RPMI8226 (cell line): ENCODE measurements at regions not wholly inside any gene's neighbourhood (a gene's known extent, or its start where the extent isn't known, plus 50 kb on each side); places are given as distances from the start of the nearest gene placed in this dataset.
"Not testable (repeated sequence)": the region's sequence is repeated elsewhere in the genome, so short reads cannot be mapped to it uniquely, and the experiment has no call there.

ENCODE experiments used
- DNase-seq: peaks from one replicate; pipeline ENCODE4 v3.0.0-alpha.2; 2015

DNA sequence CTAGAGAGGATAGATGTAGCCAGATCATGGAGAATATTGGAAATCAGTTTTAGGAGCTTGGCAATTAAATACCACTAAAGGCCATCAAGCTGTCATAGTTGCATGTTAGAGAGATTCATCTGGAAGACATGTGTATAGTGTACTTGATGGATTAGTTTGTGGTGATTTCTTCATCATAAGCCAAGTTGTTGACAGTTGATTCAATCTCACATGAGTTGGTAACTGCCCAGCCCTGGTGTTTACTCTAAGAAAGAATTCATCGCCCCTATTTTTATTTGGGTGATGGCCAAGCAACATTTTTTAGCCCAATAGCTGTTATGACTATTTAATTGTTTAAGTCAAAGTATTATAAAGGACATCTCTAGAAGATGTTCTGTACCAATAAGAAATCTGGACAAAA lies 737.6 kb downstream of the PLA2G4A start:
- DNase-seq: no peak

DNA sequence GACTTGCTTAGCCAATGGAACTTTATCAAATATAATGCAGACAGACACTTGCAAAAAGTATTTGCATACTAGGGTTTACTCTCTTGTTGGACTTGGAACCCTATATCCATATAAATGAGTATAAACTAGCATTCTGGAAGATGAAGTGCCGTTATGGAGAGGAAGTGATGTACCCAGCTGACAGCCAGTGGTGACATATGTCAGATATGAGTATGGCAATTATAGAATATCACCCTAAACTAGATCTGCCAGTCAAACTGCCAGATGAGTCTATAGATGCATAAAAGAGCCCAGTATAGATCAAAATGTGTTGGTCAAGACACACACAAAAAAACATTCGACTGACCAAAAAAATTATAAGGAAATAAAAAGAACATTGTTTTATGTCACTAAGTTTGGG lies 739.3 kb downstream of the PLA2G4A start:
- no peak for DNase-seq

DNA sequence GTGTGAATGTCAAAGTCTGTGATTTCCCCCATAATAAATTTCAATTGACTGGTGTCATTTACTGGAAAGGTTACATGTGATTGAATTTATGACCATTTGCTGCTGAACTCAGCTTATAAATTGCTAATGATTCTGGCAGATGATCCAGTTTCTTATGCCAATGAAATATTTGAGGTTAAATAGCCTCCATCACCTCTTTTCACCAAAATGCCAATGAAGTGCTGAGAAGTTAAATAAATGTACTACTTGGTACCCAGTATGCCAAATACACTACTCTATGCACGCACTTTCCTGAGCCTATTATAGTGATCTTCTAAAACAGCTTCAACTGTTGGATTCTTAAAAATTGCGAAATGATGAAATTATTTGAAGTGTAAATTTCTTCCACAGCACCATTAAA lies 741.4 kb downstream of the PLA2G4A start:
- DNase-seq: no peak

DNA sequence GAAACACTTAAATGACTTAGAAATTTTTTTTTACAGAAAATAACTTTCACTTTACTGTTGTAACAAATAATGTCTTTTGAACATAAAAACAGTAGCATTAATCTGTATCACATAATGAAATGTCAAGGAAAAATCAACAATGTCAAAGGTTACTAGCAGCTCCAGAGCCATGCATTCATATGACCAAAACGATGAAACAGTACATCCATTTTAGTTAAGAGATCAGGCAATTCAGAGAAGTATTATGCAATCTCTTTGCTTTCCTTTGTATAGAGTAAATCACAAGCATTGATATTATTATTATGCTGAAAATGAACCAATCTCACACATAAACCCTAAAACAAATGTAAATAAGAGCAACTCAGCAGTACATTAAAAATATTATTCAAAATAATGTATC lies 748.9 kb downstream of the PLA2G4A start:
- no peak for DNase-seq

DNA sequence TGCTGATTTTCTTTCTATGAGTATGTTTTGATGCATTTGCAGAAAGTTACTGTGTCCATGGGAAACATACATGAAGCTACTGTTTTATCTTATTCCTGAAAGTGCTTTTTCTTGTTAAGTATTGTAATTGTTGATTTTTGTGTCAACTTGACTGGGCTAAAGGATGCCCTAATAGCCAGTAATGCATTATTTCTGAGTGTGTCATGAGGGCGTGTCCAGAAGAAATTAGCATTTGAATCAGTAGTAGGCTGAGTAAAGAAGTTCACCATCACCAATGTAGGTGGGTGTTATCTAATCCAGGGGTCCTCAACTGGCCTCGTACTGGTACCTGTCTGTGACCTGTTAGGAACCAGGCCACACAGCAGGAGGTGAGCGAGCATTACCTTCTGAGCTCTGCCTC lies 760.2 kb downstream of the PLA2G4A start:
- DNase-seq: no peak

DNA sequence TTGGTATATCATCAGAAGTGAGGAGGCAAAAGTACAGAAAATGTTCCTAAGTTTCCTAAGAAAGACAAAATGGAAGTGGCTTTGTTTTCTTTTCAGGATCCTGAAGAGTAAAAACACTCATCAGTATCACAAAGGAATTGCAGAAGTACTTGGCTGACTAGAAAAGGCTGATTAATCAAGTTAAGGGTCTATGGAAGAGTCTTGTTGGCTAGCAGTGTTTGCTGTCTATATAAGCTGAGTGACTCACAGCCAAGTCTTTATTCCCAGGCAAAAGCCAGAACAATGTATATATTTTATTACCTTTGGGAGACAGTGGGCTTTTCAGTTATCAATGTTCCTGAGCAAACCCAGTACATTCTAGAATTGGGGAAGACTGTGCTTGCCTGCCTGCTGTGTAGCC lies 777.0 kb downstream of the PLA2G4A start:
- DNase-seq: no peak

DNA sequence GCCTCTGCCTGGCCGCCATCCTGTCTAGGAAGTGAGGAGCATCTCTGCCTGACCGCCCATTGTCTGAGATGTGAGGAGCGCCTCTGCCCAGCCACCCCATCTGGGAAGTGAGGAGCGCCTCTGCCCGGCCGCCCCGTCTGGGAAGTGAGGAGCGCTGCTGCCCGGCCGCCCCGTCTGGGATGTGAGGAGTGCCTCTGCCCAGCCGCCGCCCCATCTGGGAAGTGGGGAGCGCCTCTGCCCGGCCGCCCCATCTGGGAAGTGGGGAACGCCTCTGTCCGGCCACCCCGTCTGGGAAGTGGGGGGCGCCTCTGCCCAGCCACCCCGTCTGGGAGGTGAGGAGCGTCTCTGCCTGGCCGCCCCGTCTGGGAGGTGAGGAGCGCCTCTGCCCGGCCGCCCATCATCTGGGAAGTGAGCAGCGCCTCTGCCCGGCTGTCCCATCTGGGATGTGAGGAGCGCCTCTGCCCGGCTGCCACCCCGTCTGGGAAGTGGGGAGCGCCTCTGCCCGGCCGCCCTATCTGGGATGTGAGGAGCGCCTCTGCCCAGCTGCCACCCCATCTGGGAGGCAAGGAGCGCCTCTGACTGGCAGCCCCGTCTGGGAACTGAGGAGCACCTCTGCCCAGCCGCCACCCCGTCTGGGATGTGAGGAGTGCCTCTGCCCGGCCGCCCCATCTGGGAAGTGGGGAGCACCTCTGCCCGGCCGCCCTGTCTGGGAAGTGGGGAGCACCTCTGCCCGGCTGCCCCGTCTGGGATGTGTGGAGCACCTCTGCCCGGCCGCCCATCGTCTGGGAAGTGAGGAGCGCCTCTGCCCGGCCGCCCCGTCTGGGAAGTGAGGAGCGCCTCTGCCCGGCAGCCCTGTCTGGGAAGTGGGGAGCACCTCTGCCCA lies 787.3 kb downstream of the PLA2G4A start:
- DNase-seq: not testable (repeated sequence)

DNA sequence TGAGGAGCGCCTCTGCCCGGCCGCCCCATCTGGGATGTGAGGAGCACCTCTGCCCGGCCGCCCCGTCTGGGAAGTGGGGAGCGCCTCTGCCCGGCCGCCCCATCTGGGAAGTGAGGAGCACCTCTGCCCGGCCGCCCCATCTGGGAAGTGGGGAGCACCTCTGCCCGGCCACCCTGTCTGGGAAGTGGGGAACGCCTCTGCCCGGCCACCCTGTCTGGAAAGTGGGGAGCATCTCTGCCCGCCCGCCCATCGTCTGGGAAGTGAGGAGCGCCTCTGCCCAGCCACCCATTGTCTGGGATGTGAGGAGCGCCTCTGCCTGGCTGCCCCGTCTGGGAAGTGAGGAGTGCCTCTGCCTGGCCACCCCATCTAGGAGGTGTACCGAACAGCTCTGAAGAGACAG lies 788.1 kb downstream of the PLA2G4A start:
- not testable (repeated sequence) for DNase-seq

DNA sequence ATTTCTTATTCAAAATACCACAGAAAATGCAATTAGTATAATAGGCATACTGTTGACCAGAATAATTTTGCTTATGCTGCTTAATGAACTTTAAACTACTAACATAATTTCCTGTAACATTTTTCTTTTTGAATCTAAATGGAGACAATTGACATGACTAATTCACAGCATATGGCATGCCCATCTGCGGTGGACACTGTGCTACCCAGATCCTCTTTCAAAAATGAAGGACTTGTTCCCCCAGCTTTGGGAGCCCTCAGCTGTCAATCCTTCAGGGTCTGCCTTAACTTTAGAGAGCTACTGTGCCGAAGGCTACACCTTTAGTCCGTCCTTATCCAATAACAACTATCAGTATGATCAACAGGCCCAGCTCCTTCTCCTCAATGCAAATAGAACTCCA lies 789.0 kb downstream of the PLA2G4A start:
- no peak for DNase-seq

DNA sequence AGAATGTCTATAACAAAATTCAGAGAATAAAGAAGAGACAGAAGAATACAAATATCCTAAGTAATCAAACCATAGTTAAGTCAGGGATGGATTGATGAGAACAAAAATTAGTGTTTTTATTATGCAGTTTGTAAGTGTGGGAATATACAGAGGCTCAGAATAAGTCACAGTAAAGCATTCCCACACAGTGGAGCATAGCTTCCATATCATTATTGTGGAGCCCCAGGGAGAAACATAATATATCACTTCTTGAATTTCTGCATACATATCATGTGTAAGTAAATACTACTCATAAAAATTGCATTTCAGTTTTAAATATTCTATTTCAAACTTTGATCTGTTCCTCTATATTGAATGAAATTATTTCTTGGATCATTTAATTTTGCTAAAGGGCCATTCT lies 790.4 kb downstream of the PLA2G4A start:
- no peak for DNase-seq

DNA sequence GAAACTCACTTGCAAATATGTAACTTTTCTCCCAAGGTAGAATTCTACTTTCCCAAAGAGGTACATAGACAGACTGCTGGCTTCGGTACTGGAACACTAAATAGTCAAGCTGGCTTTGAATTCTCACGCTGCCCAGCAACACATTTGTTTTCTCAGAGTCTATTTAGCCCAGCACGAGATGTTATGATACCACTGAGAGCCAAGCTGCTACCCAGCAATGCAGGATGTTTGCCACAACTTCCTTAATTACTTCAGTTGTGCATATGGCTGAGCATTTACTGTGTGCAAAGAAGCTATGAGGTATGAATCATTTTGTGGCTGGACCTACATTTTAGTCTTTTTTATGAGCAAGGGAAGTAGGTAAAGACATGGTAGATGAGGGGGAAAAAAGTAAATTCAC lies 793.2 kb downstream of the PLA2G4A start:
- DNase-seq: no peak

DNA sequence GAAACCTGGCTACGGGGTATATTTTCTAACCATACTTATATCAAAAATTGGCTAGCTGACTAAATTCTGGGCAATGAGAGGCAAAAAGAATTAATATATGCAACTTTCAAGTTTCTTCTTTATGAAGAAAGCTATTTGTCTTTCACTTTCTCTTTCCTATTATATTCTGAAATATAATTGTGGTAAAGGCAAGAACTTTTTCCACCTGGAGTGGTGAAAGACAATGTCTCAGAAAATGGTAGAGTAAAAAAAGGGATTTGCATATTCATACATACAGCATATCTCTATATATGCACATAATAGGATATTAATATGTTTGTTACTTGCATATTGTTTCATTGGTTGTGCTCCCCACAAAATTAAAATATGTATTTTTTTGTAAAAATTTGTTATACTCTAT lies 793.8 kb downstream of the PLA2G4A start:
- DNase-seq: no peak

DNA sequence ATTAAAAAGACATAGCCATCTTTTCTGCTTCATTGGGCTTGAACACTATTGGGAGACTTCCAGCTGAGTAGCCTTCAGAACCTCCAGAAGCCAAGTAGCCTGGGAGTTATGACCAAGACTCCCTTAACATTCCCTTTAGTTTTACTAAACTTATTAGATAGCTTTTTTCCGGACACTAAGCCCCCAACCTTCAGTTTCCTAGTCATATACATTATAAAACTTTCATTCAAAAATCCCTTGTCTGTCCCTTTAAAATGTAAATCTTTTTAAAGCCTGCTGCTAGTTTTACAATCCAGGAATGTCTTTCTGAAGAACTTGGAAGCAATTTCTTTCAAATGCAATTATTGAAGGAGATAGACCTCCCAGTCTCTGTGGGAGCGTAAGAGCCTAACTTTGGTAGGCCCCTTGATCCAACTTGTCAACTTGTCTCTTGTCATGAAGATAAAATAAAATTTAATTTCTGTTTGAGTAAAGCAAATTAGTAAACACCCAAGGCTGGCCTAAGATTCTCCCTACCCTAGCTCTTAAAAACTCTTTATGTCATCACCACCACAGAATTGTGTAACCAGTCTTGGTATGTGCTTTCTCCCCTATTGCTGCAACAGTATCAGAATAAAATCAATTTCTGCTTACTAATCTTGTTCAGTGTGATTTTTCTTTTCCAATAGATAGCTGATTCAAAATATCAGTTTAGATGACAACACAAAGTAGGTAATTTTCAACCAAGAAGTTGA lies 796.2 kb downstream of the PLA2G4A start:
- DNase-seq: no peak

DNA sequence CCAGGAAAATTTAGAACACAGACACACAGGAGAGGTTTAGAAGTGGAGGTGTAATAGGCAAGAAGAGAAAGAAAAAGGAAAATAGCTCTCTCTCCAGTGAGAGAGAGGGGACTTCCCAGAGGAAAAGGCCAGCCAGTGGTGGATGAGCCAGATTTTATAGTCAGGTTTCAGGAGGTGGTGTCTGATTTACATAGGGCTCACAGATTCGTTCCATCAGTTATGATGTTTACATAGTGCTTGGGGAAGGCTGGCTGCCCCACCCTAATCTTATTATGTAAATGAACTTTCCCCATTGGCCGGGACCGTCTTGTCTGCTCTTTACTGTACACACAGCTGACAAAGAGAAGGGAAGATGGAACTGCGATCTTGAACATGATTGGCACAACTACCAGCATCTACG lies 797.3 kb downstream of the PLA2G4A start:
- DNase-seq: no peak

DNA sequence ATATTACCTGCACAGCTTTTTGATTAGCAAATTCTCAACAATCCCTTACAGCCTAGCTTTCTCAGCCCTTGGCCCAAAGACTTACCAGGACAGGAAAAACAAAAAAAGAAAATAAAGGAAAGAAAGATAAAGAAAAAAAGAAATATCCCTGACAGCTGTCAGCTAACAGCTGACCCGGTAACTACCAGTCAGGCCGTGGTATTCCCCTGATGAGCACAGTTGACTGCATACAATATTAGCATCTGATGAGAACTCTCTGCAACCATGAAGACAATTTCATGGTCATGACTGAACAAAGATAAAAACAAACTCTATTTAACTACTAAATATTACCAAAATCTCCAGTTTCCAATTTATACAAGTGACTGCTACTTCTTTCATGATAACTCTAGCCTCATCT lies 798.8 kb downstream of the PLA2G4A start:
- no peak for DNase-seq

DNA sequence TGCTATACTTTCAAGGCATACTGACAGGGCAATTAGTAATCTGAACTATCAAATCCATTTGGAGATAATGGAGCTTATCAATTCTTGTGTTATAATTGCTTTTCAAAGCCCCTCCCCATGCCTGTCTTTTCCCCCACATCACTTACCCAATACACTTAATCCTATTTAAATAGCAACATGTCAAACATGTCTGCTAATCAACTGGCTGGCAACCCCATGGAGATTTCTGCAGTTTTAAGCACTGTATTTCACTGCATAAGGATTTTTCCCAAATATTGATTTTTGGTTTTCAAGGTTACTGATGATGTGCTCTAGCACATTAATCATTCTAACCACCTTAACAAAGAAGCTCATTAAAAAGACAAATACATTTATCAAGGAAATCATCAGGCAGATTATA lies 800.3 kb downstream of the PLA2G4A start:
- DNase-seq: no peak

DNA sequence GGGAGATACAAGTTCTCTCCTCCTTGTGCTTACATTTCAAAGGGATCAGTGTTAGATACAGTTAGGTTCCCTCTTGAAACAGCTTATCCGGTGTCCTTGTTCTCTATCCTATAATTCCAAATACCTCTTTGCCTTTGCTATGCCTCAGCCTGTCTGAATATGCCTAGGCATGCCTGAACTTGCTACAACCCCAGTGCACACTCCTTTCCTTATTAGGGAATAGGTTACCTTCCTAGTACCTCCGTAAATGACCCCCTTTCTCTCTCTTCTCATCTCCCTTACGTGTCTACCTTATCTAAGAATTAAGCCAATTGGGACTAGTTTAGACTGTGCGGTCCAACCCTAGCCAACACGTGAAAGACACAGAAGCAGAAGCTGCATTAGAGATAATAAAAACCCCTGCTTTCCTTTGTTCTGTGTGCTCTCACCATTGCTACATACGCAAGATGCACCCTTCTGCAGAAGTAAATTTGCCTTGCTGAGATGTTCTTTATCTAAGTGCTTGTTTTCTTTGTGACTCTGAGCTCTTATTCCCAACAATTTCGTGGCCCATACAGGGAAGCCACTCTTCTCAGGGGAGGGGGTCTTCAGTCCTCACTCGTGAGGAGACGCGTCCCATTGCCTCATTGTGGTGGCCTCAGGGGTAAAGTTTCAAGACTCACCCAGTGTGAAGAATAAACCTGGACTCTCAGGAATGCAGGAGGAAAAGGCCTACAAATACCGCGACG lies 802.1 kb downstream of the PLA2G4A start:
- DNase-seq: no peak

DNA sequence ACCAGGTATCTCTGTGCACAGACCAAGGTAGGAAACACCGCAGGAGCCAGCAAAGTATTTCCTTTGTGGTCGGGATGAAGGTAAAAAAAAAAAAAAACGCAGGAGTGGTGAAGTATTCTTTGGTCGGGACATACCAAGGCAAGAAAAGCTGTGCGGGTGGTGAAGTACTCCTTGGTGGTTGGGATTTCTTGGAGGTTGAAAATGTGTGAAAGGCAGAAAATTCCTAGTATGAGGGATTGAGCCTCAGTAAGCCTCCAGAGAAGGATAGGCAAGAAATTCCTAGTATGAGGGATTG lies 802.6 kb downstream of the PLA2G4A start:
- no peak for DNase-seq

DNA sequence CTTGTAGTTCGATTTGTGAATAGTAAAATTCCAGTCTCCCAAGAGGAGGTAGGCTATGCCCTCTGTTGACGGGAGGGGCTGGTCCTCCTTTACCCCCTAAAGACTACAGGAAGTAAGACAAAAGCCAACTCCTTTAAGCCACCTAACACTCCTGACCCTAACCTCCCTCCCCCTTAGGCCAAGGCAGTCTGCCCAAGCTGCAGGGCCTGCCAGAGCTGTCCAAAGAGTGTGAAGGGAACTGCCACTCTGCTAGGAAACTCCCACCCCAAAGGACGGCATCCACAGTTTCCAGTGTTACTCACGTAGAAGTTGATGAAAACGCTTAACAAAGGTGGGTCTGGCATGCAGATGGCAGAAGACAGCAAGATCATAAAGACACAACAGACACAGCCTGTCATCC lies 803.2 kb downstream of the PLA2G4A start:
- no peak for DNase-seq

DNA sequence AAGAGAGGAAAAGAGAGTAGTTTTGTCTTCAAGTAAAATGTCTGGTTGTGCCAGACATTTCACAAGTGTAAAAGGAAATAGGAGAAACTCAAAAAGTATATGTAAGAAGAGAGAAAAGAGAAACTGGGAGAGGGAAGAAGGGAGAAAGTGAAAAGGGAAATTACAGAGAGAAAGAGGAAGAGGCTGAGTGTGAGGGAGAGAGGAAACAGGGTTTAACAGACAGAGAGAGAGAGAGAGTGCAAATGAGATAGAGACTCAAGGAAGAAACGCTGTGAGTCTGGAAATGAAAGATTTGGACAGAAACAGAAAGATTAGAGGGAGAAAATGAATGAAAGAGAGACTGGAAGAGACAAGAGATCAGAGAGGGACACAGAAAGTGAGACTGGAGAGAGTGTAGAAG lies 806.2 kb downstream of the PLA2G4A start:
- DNase-seq: no peak

DNA sequence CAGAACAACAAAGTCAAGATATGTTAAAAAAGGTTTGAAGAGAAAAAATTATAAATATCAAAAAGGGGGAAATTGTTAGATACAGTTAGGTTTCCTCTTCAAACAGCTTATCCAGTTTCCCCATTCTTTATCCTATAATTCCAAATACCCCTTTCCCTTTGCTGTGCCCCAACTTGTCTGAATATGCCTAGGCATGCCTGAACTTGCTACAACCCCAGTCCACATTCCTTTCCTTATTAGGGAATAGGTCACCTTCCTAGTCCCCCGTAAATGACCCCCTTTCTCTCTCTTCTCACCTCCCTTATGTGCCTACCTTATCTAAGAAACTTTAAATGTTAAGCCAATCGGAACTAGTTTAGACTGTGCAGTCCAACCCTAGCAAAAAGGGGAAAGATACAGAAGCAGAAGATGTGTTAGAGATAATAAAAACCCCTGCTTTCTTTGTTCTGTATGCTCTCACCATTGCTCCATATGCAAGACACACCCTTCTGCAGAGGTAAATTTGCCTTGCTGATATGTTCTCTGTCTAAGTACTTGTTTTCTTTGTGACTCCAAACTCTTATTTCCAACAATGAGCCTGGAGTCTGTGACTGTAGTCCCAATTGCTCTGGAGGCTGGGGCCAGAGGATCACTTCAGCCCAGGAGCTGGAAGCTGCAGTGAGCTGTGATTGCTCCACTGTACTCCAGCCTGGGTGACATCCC lies 810.1 kb downstream of the PLA2G4A start:
- DNase-seq: no peak

DNA sequence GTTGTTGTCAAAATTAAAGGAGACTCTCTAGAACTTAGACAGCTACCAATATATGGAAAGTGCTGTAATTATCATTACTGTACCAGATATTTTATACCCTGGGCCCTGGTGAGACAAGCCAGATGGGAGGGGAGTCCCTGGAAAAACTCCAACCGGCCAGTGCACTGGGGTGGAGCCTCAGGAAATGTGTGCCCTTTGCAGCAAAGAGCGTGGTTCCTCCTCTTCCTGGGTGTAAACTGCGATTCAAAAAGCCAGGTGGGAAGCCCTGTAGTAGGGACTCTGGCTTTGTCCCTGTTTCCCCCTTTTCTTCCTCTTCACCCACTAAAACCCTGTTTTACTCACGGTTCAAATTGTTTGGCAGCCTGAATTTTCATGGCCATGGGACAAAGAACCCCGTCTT lies 812.3 kb downstream of the PLA2G4A start:
- no peak for DNase-seq

DNA sequence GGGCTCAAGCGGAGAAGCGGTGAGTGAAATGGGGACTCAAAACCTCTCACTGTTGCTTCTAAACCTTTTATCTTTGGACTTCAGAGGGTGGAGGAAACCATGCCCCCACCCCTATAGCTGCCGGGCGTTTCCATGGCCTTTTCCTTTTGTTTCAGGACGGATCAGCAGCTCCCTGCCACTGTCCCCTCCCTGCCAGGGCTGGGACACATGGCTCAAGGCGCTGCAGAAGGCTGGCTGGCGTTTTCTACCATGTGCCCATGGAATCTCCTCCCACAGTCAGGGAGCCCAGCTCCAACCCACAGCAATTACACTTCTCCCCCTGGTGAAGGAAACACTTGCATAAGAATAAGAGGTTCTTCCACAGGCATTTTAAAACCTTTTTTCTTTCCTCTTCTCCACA lies 812.7 kb downstream of the PLA2G4A start:
- no peak for DNase-seq
